MCF 10A (cell line): ENCODE measurements at regions not wholly inside any gene's neighbourhood (a gene's known extent, or its start where the extent isn't known, plus 50 kb on each side); places are given as distances from the start of the nearest gene placed in this dataset.

Source experiments
- BruUV-seq: library from RNA; stranded (reverse); fragments of 400-500 nt; replicated peaks from 2 replicates; lab custom pipeline; 2021; lab: Mats Ljungman, UMichigan
- CTCF ChIA-PET: fragments of 300-600 bp; sonication (Branson Sonifier 250); formaldehyde crosslinking; extraction: SDS; loops from one replicate; lab custom pipeline; 2021; ENCODE audit warnings: antibody characterized with exemption, inconsistent platforms; lab: Yijun Ruan, JAX
- POLR2A ChIA-PET: fragments of 300-600, 350-650 bp; sonication (Branson Sonifier 250); formaldehyde crosslinking; extraction: SDS; loops from one replicate; lab custom pipeline; 2020; ENCODE audit warnings: antibody characterized with exemption, inconsistent platforms; lab: Yijun Ruan, JAX
- DNase-seq: peaks from one replicate; pipeline ENCODE4 v3.0.0-alpha.2; 2018; ENCODE audit not compliant: unreplicated experiment
- H3K27ac Mint-ChIP-seq: one replicate; pipeline ENCODE4 v1.8.0; 2022; ENCODE audit warnings: mild to moderate bottlenecking, low read depth, mixed read lengths; ENCODE audit not compliant: unreplicated experiment
- H3K27me3 Mint-ChIP-seq: one replicate; pipeline ENCODE4 v1.8.0; 2022; ENCODE audit warnings: mixed read lengths; ENCODE audit not compliant: insufficient read depth, unreplicated experiment
- H3K36me3 Mint-ChIP-seq: one replicate; pipeline ENCODE4 v1.8.0; 2022; ENCODE audit warnings: mild to moderate bottlenecking, moderate library complexity, mixed read lengths; ENCODE audit not compliant: insufficient read depth, unreplicated experiment
- H3K4me1 Mint-ChIP-seq: one replicate; pipeline ENCODE4 v1.8.0; 2022; ENCODE audit warnings: mixed read lengths; ENCODE audit not compliant: insufficient read depth, unreplicated experiment
- H3K4me3 Mint-ChIP-seq: one replicate; pipeline ENCODE4 v1.8.0; 2022; ENCODE audit warnings: mild to moderate bottlenecking, moderate library complexity, mixed read lengths; ENCODE audit not compliant: unreplicated experiment
- H3K9me3 Mint-ChIP-seq: one replicate; pipeline ENCODE4 v1.8.0; 2022; ENCODE audit warnings: mixed read lengths; ENCODE audit not compliant: unreplicated experiment
- intact Hi-C: fragments of 100-400 bp; cut with micrococcal nuclease; formaldehyde crosslinking; loops from 2 replicates; pipeline ENCODE4 v1.14.1; 2022
- TF ChIP-seq, protein P1 (sequence below): fragments of 200-600 bp; IDR thresholded peaks from one replicate; pipeline ENCODE4 v1.8.0; 2022; ENCODE audit warnings: antibody characterized with exemption, mild to moderate bottlenecking; ENCODE audit not compliant: unreplicated experiment

GRCh38 chr11:116581349-116581748 is 191.4 kb downstream of the BUD13 start:
- POLR2A ChIA-PET: no interaction called here
- no peak overlapping the region for H3K4me3 Mint-ChIP-seq
- H3K27ac Mint-ChIP-seq: no peak overlapping the region
- intact Hi-C loops: no loop called here
- TF ChIP-seq, protein P1, sequence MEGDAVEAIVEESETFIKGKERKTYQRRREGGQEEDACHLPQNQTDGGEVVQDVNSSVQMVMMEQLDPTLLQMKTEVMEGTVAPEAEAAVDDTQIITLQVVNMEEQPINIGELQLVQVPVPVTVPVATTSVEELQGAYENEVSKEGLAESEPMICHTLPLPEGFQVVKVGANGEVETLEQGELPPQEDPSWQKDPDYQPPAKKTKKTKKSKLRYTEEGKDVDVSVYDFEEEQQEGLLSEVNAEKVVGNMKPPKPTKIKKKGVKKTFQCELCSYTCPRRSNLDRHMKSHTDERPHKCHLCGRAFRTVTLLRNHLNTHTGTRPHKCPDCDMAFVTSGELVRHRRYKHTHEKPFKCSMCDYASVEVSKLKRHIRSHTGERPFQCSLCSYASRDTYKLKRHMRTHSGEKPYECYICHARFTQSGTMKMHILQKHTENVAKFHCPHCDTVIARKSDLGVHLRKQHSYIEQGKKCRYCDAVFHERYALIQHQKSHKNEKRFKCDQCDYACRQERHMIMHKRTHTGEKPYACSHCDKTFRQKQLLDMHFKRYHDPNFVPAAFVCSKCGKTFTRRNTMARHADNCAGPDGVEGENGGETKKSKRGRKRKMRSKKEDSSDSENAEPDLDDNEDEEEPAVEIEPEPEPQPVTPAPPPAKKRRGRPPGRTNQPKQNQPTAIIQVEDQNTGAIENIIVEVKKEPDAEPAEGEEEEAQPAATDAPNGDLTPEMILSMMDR: no peak
- BruUV-seq: no TSS peak
- no peak for DNase-seq
- H3K36me3 Mint-ChIP-seq: no peaks in the 10 kb centered on the region
- CTCF ChIA-PET: no interaction called here
- H3K4me1 Mint-ChIP-seq: peaks cover 4% of the 10 kb centered on the region
- no peaks in the 10 kb centered on the region for H3K9me3 Mint-ChIP-seq
- H3K27me3 Mint-ChIP-seq: peaks cover 53% of the 10 kb centered on the region

DNA sequence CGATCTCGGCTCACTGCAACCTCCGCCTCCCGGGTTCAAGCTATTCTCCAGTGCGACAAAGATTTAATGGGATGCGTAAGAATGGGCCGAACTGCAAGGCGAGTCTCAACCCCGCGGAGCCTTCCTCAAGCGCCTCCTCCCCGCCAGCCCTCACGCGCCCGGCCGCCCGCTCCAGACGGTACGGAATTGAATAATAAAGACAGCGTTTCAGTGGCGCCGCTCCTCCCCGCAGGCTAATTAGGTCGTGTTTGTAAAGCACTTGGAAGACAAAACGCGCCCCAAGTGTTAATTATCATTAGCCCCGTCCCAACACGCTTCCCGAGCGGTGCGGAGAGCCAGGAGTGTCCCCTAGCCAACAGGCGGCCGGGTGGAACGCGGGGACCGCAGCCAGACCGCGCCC is 192.0 kb downstream of the BUD13 start:
- Mint-ChIP-seq H3K36me3 (no peaks in the 10 kb centered on the region), H3K4me3 (no peak overlapping the region), H3K27me3 (peaks cover 48% of the 10 kb centered on the region), H3K9me3 (no peaks in the 10 kb centered on the region), H3K27ac (no peak overlapping the region), H3K4me1 (peaks cover 6% of the 10 kb centered on the region)
- DNase-seq: no peak
- intact Hi-C loops: no loop called here
- POLR2A ChIA-PET: no interaction called here
- CTCF ChIA-PET: no interaction called here
- TF ChIP-seq, protein P1: no peak
- no TSS peak for BruUV-seq

- TF ChIP-seq, protein P1: no peak
- peaks cover 41% of the 10 kb centered on the region for H3K27me3 Mint-ChIP-seq
- H3K36me3 Mint-ChIP-seq: no peaks in the 10 kb centered on the region
- BruUV-seq: no TSS peak
- ChIA-PET CTCF (interaction anchor here (1.4 kb wide), 1 partner anchor 61 kb away, joined by 6 read pairs; no protein-coding TSS in a partner anchor), POLR2A (interaction anchor here (0.8 kb wide), 1 partner anchor 341 kb away, joined by 4 read pairs; no protein-coding TSS in a partner anchor)
- no peaks in the 10 kb centered on the region for H3K9me3 Mint-ChIP-seq
- intact Hi-C loops: no loop called here
- peaks cover 6% of the 10 kb centered on the region for H3K4me1 Mint-ChIP-seq
- no peak overlapping the region for H3K4me3 Mint-ChIP-seq
- H3K27ac Mint-ChIP-seq: no peak overlapping the region
- no peak for DNase-seq
Observed at GRCh38 chr11:116579857-116580727, 192.7 kb downstream of the BUD13 start.

- H3K27ac Mint-ChIP-seq: no peak overlapping the region
- BruUV-seq: no TSS peak
- H3K4me1 Mint-ChIP-seq: peaks cover 6% of the 10 kb centered on the region
- H3K4me3 Mint-ChIP-seq: no peak overlapping the region
- CTCF ChIA-PET: interaction anchor here (1.4 kb wide), 1 partner anchor 62 kb away, joined by 6 read pairs; no protein-coding TSS in a partner anchor
- intact Hi-C loops: no loop called here
- H3K27me3 Mint-ChIP-seq: peaks cover 31% of the 10 kb centered on the region
- no peaks in the 10 kb centered on the region for H3K36me3 Mint-ChIP-seq
- TF ChIP-seq, protein P1: no peak
- POLR2A ChIA-PET: interaction anchor here (0.8 kb wide), 1 partner anchor 340 kb away, joined by 4 read pairs; no protein-coding TSS in a partner anchor
- no peaks in the 10 kb centered on the region for H3K9me3 Mint-ChIP-seq
- no peak for DNase-seq
Observed at GRCh38 chr11:116579031-116579653, 193.6 kb downstream of the BUD13 start.
